HEK293T (cell line): ENCODE measurements at regions not wholly inside any gene's neighbourhood (a gene's known extent, or its start where the extent isn't known, plus 50 kb on each side); places are given as distances from the start of the nearest gene placed in this dataset.

Experiments
- ARNT ChIP-seq: fragments of 450-650 bp; IDR thresholded peaks from 2 replicates; pipeline ENCODE4 v1.6.1; 2017; ENCODE audit warnings: mild to moderate bottlenecking
- FOXA1 ChIP-seq: fragments of 450-650 bp; IDR thresholded peaks from 2 replicates; pipeline ENCODE4 v1.6.1; 2016; ENCODE audit warnings: mild to moderate bottlenecking
- FOXM1 ChIP-seq: fragments of 450-650 bp; IDR thresholded peaks from 2 replicates; pipeline ENCODE4 v1.6.1; 2017; ENCODE audit warnings: mild to moderate bottlenecking, borderline replicate concordance
- SP1 ChIP-seq: fragments of 450-650 bp; IDR thresholded peaks from 2 replicates; pipeline ENCODE4 v1.6.1; 2017
- SUZ12 ChIP-seq: fragments of 450-650 bp; IDR thresholded peaks from 2 replicates; pipeline ENCODE4 v1.6.1; 2016; ENCODE audit warnings: mild to moderate bottlenecking

- no peak for TF ChIP-seq FOXM1
- no peak for TF ChIP-seq SUZ12
- no peak for TF ChIP-seq FOXA1
- no peak for TF ChIP-seq SP1
- TF ChIP-seq ARNT = no peak
Observed at GRCh38 chr3:46078712-46079400, 51.6 kb upstream of the XCR1 start.
